ENCODE measurements at regions not wholly inside any gene's neighbourhood (a gene's known extent, or its start where the extent isn't known, plus 50 kb on each side); places are given as distances from the start of the nearest gene placed in this dataset.

GRCh38 chr2:176614049-176614448 lies 344.8 kb downstream of the MTX2 start:
- Histone ChIP-seq H3K9me3 (ENCODE audit: control insufficient read depth, insufficient read depth, low read depth, low read length) (no peaks in the 10 kb centered on the region), H3K4me1 (ENCODE audit: control insufficient read depth, insufficient read depth, low read length) (no peaks in the 10 kb centered on the region), H3K4me3 (ENCODE audit: low read depth in 2 of 2, low read length in 2 of 2) (no peak overlapping the region), H3K27ac (ENCODE audit: low read length) (no peak overlapping the region), H3K36me3 (ENCODE audit: control insufficient read depth, insufficient read depth, low read length) (no peaks in the 10 kb centered on the region), H3K27me3 (ENCODE audit: control insufficient read depth, insufficient read depth, low read length) (no peaks in the 10 kb centered on the region)
- POLR2A ChIA-PET, result no interaction called here
- ATAC-seq (no peak), DNase-seq (ENCODE audit: low read depth, low spot score) (no peak)
- TF ChIP-seq POLR2AphosphoS5 (IDR thresholded peaks at IDR 0.05; ENCODE audit: low read depth, low read length) (no peak), TCF7L2 (IDR thresholded peaks at IDR 0.05; ENCODE audit: low read depth, low read length) (no peak), SIN3A (IDR thresholded peaks at IDR 0.05; ENCODE audit: borderline replicate concordance, insufficient read depth, low read depth, low read length) (no peak)
- TF ChIP-seq, protein P1, sequence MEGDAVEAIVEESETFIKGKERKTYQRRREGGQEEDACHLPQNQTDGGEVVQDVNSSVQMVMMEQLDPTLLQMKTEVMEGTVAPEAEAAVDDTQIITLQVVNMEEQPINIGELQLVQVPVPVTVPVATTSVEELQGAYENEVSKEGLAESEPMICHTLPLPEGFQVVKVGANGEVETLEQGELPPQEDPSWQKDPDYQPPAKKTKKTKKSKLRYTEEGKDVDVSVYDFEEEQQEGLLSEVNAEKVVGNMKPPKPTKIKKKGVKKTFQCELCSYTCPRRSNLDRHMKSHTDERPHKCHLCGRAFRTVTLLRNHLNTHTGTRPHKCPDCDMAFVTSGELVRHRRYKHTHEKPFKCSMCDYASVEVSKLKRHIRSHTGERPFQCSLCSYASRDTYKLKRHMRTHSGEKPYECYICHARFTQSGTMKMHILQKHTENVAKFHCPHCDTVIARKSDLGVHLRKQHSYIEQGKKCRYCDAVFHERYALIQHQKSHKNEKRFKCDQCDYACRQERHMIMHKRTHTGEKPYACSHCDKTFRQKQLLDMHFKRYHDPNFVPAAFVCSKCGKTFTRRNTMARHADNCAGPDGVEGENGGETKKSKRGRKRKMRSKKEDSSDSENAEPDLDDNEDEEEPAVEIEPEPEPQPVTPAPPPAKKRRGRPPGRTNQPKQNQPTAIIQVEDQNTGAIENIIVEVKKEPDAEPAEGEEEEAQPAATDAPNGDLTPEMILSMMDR (IDR thresholded peaks at IDR 0.05), result no peak
- TF ChIP-seq, protein P2, sequence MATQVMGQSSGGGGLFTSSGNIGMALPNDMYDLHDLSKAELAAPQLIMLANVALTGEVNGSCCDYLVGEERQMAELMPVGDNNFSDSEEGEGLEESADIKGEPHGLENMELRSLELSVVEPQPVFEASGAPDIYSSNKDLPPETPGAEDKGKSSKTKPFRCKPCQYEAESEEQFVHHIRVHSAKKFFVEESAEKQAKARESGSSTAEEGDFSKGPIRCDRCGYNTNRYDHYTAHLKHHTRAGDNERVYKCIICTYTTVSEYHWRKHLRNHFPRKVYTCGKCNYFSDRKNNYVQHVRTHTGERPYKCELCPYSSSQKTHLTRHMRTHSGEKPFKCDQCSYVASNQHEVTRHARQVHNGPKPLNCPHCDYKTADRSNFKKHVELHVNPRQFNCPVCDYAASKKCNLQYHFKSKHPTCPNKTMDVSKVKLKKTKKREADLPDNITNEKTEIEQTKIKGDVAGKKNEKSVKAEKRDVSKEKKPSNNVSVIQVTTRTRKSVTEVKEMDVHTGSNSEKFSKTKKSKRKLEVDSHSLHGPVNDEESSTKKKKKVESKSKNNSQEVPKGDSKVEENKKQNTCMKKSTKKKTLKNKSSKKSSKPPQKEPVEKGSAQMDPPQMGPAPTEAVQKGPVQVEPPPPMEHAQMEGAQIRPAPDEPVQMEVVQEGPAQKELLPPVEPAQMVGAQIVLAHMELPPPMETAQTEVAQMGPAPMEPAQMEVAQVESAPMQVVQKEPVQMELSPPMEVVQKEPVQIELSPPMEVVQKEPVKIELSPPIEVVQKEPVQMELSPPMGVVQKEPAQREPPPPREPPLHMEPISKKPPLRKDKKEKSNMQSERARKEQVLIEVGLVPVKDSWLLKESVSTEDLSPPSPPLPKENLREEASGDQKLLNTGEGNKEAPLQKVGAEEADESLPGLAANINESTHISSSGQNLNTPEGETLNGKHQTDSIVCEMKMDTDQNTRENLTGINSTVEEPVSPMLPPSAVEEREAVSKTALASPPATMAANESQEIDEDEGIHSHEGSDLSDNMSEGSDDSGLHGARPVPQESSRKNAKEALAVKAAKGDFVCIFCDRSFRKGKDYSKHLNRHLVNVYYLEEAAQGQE (IDR thresholded peaks at IDR 0.05; ENCODE audit: insufficient read depth in 1 of 2, low read depth in 2 of 2, low read length in 1 of 2), result no peak
- in situ Hi-C loops (cut with HindIII; ENCODE audit: low pct_unique_long_range_greater_than_20kb, low sequenced_read_pairs) (no loop called here), intact Hi-C loops (cut with micrococcal nuclease; ENCODE audit: unreplicated experiment) (no loop called here)
- no TSS peak for BruUV-seq (replicated peaks)
- CTCF ChIA-PET, result no interaction called here

DNA sequence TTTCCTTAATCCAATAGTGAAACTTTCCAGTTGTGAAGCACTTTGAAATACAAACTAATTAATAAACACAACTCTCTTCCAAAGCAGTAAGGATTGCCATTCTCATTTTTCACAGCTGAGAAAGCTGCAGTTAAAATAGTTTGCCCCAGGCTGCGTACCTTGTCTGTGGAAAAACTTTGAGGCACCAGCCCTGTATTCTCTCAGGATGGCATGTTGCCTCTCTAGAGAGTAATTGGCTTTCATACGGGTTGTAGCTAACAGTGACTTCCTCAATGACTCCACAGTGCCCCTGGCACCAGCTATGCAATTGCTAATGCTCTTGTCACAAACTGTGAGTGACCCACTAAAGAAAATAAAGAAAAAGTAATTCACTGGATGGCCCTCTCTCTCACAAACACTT lies 345.7 kb downstream of the MTX2 start:
- no peak for ATAC-seq
- Histone ChIP-seq H3K4me3 (ENCODE audit: low read depth in 2 of 2, low read length in 2 of 2) (no peak overlapping the region), H3K36me3 (ENCODE audit: control insufficient read depth, insufficient read depth, low read length) (no peaks in the 10 kb centered on the region), H3K27ac (ENCODE audit: low read length) (no peak overlapping the region), H3K9me3 (ENCODE audit: control insufficient read depth, insufficient read depth, low read depth, low read length) (no peaks in the 10 kb centered on the region), H3K4me1 (ENCODE audit: control insufficient read depth, insufficient read depth, low read length) (no peaks in the 10 kb centered on the region), H3K27me3 (ENCODE audit: control insufficient read depth, insufficient read depth, low read length) (no peaks in the 10 kb centered on the region)
- DNase-seq (ENCODE audit: low read depth, low spot score), result no peak
- ChIA-PET POLR2A (no interaction called here), CTCF (no interaction called here)
- in situ Hi-C loops (cut with HindIII; ENCODE audit: low pct_unique_long_range_greater_than_20kb, low sequenced_read_pairs) (no loop called here), intact Hi-C loops (cut with micrococcal nuclease; ENCODE audit: unreplicated experiment) (no loop called here)
- no TSS peak for BruUV-seq (replicated peaks)
- TF ChIP-seq TCF7L2 (IDR thresholded peaks at IDR 0.05; ENCODE audit: low read depth, low read length) (no peak), SIN3A (IDR thresholded peaks at IDR 0.05; ENCODE audit: borderline replicate concordance, insufficient read depth, low read depth, low read length) (no peak), POLR2AphosphoS5 (IDR thresholded peaks at IDR 0.05; ENCODE audit: low read depth, low read length) (no peak)

GRCh38 chr2:176619504-176619903 lies 350.3 kb downstream of the MTX2 start:
- Histone ChIP-seq H3K4me3 (ENCODE audit: low read depth in 2 of 2, low read length in 2 of 2) (no peak overlapping the region), H3K27me3 (ENCODE audit: control insufficient read depth, insufficient read depth, low read length) (no peaks in the 10 kb centered on the region), H3K27ac (ENCODE audit: low read length) (no peak overlapping the region), H3K9me3 (ENCODE audit: control insufficient read depth, insufficient read depth, low read depth, low read length) (no peaks in the 10 kb centered on the region), H3K4me1 (ENCODE audit: control insufficient read depth, insufficient read depth, low read length) (no peaks in the 10 kb centered on the region), H3K36me3 (ENCODE audit: control insufficient read depth, insufficient read depth, low read length) (no peaks in the 10 kb centered on the region)
- in situ Hi-C loops (cut with HindIII; ENCODE audit: low pct_unique_long_range_greater_than_20kb, low sequenced_read_pairs), result no loop called here
- no peak for ATAC-seq
- ChIA-PET CTCF (no interaction called here), POLR2A (no interaction called here)
- no peak for DNase-seq (ENCODE audit: low read depth, low spot score)
- BruUV-seq (replicated peaks), result no TSS peak
- TF ChIP-seq, protein P2 (IDR thresholded peaks at IDR 0.05; ENCODE audit: insufficient read depth in 1 of 2, low read depth in 2 of 2, low read length in 1 of 2), result no peak
- no peak for TF ChIP-seq POLR2AphosphoS5 (IDR thresholded peaks at IDR 0.05; ENCODE audit: low read depth, low read length)
- TF ChIP-seq, protein P1 (IDR thresholded peaks at IDR 0.05), result no peak
- intact Hi-C loops (cut with micrococcal nuclease; ENCODE audit: unreplicated experiment), result no loop called here
